DND-41 (cell line): ENCODE measurements at regions not wholly inside any gene's neighbourhood (a gene's known extent, or its start where the extent isn't known, plus 50 kb on each side); places are given as distances from the start of the nearest gene placed in this dataset.
A peak's percentile ranks its signal among the peaks of the same experiment; 100 is the strongest.

ENCODE experiments used
- EZH2 ChIP-seq: IDR thresholded peaks from 3 replicates; pipeline ENCODE4 v1.6.1; 2012; ENCODE audit warnings: borderline replicate concordance, low read depth, mild to moderate bottlenecking, moderate library complexity, low read length, inconsistent platforms; ENCODE audit not compliant: severe bottlenecking
- TF ChIP-seq, protein P1 (sequence below): IDR thresholded peaks from 2 replicates; pipeline ENCODE4 v1.5.1; 2012; ENCODE audit warnings: borderline replicate concordance, low read length, moderate library complexity, mild to moderate bottlenecking; ENCODE audit not compliant: poor library complexity, severe bottlenecking; ENCODE audit errors: extremely low read depth

DNA sequence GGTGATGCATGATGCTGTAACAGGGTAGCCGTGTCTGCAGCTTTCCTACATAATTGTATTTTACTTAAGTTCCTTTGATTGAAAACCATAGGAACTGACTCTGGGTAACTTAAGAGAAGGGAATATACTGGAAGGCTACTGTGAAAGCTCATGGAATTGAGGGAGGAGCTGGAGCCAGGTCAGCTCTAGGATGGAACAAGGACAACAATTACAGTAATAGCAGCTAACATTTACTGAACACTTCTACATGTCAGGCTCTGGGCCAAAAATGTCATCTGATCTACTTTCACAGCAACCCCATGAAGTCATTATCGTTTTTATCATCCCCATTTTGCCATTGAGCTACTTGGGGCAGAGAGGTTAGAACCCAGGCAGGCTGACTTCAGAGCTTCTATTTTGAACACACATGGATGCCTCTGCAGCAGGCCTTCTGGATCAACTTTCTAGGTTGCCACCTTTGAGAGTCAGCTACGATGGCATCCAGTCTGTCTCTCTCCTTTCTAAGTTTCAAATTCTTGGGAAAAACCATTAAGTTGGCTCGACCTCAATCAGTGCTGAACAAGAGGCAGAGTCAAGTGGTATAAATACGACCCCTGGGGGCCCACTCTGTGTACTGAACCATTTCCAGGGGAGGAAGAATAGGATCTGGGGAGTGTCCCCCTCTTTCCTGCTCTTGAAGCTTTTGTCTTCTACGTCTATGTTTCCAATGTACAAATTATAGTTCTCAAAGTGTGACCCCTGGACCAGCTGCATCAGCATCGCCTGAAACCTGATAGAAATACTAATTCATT lies 272.3 kb upstream of the PLPP4 start:
- TF ChIP-seq, protein P1, sequence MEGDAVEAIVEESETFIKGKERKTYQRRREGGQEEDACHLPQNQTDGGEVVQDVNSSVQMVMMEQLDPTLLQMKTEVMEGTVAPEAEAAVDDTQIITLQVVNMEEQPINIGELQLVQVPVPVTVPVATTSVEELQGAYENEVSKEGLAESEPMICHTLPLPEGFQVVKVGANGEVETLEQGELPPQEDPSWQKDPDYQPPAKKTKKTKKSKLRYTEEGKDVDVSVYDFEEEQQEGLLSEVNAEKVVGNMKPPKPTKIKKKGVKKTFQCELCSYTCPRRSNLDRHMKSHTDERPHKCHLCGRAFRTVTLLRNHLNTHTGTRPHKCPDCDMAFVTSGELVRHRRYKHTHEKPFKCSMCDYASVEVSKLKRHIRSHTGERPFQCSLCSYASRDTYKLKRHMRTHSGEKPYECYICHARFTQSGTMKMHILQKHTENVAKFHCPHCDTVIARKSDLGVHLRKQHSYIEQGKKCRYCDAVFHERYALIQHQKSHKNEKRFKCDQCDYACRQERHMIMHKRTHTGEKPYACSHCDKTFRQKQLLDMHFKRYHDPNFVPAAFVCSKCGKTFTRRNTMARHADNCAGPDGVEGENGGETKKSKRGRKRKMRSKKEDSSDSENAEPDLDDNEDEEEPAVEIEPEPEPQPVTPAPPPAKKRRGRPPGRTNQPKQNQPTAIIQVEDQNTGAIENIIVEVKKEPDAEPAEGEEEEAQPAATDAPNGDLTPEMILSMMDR = peak; percentile 8
- TF ChIP-seq EZH2 = no peak
